K562 (cell line): ENCODE measurements at regions not wholly inside any gene's neighbourhood (a gene's known extent, or its start where the extent isn't known, plus 50 kb on each side); places are given as distances from the start of the nearest gene placed in this dataset.

Experiments used
- ATAC-seq: fragments of 200-7000 bp; cut with Tn5 transposase; 3 replicates; pipeline ENCODE4 v1.9.1; 2020; ENCODE audit warnings: moderate library complexity
- BruUV-seq: library from RNA; stranded (reverse); fragments of 400-500 nt; replicated peaks from 2 replicates; lab custom pipeline; 2021; lab: Mats Ljungman, UMichigan
- CTCF ChIA-PET: fragments of 300-600 bp; formaldehyde crosslinking; extraction: SDS; loops from one replicate; lab custom pipeline; 2021; ENCODE audit warnings: low intra/inter-chr PET ratio; lab: Yijun Ruan, JAX
- POLR2A ChIA-PET: fragments of 300-600, 350-650 bp; sonication (Branson Sonifier 250); formaldehyde crosslinking; extraction: SDS; loops from one replicate; lab custom pipeline; 2021; ENCODE audit warnings: antibody characterized with exemption, inconsistent platforms; lab: Yijun Ruan, JAX
- DNase-seq, 4 experiments: peaks; one replicate each; pipeline versions ENCODE4 v3.0.0 to v3.0.0-alpha.2; 2011 to 2018; ENCODE audit warnings: low spot score in 3 of 4, mixed read lengths in 3 of 4; ENCODE audit errors: extremely low read depth in 1 of 4
- FAIRE-seq: peaks from 2 replicates; lab custom pipeline; 2011; peaks lifted over from hg19 to GRCh38; lab: Jason Lieb, UNC
- H2AFZ ChIP-seq: 2 replicates; pipeline ENCODE4 v1.6.0; 2011; ENCODE audit warnings: low read depth, low read length, control low read depth, inconsistent platforms
- H3K27ac ChIP-seq: fragments of 200-600 bp; 3 replicates; pipeline ENCODE4 v1.8.0; 2011; ENCODE audit warnings: low read depth, mild to moderate bottlenecking, control low read depth, inconsistent platforms, low read length, moderate library complexity, mixed read lengths; ENCODE audit errors: extremely low read depth
- H3K27me3 ChIP-seq, 2 experiments: fragments of 300-600 bp in 1 of 2; 2 replicates in 1 of 2; 3 replicates in 1 of 2; pipeline versions ENCODE4 v1.6.0 to v1.8.0; 2011; ENCODE audit warnings: inconsistent platforms in 2 of 2, low read length in 2 of 2, mild to moderate bottlenecking in 1 of 2, mixed read lengths in 1 of 2, moderate library complexity in 1 of 2; ENCODE audit not compliant: control insufficient read depth in 2 of 2, insufficient read depth in 2 of 2
- H3K36me3 ChIP-seq: fragments of 300-600 bp; 3 replicates; pipeline ENCODE4 v1.8.0; 2011; ENCODE audit warnings: mild to moderate bottlenecking, low read length, inconsistent platforms; ENCODE audit not compliant: control insufficient read depth, insufficient read depth
- H3K4me1 ChIP-seq, 2 experiments: fragments of 200-600 bp in 1 of 2; replicated peaks in 1 of 2; 2 replicates in 1 of 2; 3 replicates in 1 of 2; pipeline versions ENCODE4 v1.5.1 to v1.8.0; 2011; ENCODE audit warnings: inconsistent platforms in 2 of 2, low read length in 2 of 2, mild to moderate bottlenecking in 1 of 2, mixed read lengths in 1 of 2, moderate library complexity in 1 of 2; ENCODE audit not compliant: control insufficient read depth in 2 of 2, insufficient read depth in 2 of 2
- H3K4me2 ChIP-seq: 2 replicates; pipeline ENCODE4 v1.6.1; 2011; ENCODE audit warnings: low read length, control low read depth, inconsistent platforms, mixed read lengths; ENCODE audit not compliant: insufficient read depth
- H3K4me3 ChIP-seq: fragments of 200-600 bp; sonication (generic), shearing (Covaris generic); 2 replicates; pipeline ENCODE4 v1.5.1; 2016; ENCODE audit warnings: control low read depth, inconsistent platforms
- H3K79me2 ChIP-seq: fragments of 200-600 bp; 3 replicates; pipeline ENCODE4 v1.8.0; 2011; ENCODE audit warnings: low read length, inconsistent platforms; ENCODE audit not compliant: control insufficient read depth, insufficient read depth
- H3K9ac ChIP-seq, 2 experiments: 2 replicates each; pipeline versions ENCODE4 v1.6.0 to v1.6.1; 2011; ENCODE audit warnings: low read depth in 2 of 2, low read length in 2 of 2, control low read depth in 1 of 2, inconsistent platforms in 1 of 2, mild to moderate bottlenecking in 1 of 2, mixed read lengths in 1 of 2; ENCODE audit not compliant: insufficient read depth in 1 of 2
- H3K9me1 ChIP-seq: one replicate; pipeline ENCODE4 v1.6.0; 2011; ENCODE audit warnings: inconsistent platforms, mild to moderate bottlenecking, low read length, moderate library complexity; ENCODE audit not compliant: control insufficient read depth, insufficient read depth
- H3K9me3 ChIP-seq: replicated peaks from 2 replicates; pipeline ENCODE4 v1.5.1; 2011; ENCODE audit warnings: low read depth, low read length, inconsistent platforms; ENCODE audit not compliant: control insufficient read depth, insufficient read depth
- H4K20me1 ChIP-seq: replicated peaks from 2 replicates; pipeline ENCODE4 v1.6.1; 2011; ENCODE audit warnings: low read length, inconsistent platforms, mixed read lengths; ENCODE audit not compliant: control insufficient read depth, insufficient read depth
- BRD4 ChIP-seq: fragments of 200-600 bp; sonication (generic); IDR thresholded peaks from 2 replicates; pipeline ENCODE4 v1.6.1; 2017; ENCODE audit warnings: inconsistent platforms
- CBFA2T3 ChIP-seq: fragments of 450-650 bp; IDR thresholded peaks from 2 replicates; pipeline ENCODE4 v1.6.1; 2017
- EP400 ChIP-seq: fragments of 450-650 bp; IDR thresholded peaks from 2 replicates; pipeline ENCODE4 v1.6.1; 2017; ENCODE audit warnings: antibody characterized with exemption, mild to moderate bottlenecking, moderate library complexity
- FOXJ3 ChIP-seq: sonication (generic); formaldehyde crosslinking; IDR thresholded peaks from 2 replicates; pipeline ENCODE4 v1.4.0; 2020; ENCODE audit warnings: mild to moderate bottlenecking, missing genetic modification reagents
- GTF2F1 ChIP-seq: IDR thresholded peaks from 2 replicates; pipeline ENCODE4 v1.6.1; 2011; ENCODE audit warnings: low read depth, low read length, improper control_type of control experiment
- MAZ ChIP-seq, 2 experiments: fragments of 450-650 bp in 1 of 2; sonication (generic) in 1 of 2; formaldehyde crosslinking; IDR thresholded peaks in 1 of 2; conservative IDR thresholded peaks in 1 of 2; 2 replicates each; pipeline versions ENCODE4 v1.4.0 to v1.5.0; 2020; ENCODE audit warnings: mild to moderate bottlenecking in 1 of 2, missing genetic modification reagents in 1 of 2
- MIER1 ChIP-seq: fragments of 450-650 bp; IDR thresholded peaks from 2 replicates; pipeline ENCODE4 v1.6.1; 2016; ENCODE audit warnings: antibody characterized with exemption, mild to moderate bottlenecking, low read depth
- NFE2 ChIP-seq: IDR thresholded peaks from 2 replicates; pipeline ENCODE4 v1.6.1; 2014; ENCODE audit warnings: antibody characterized with exemption, low read depth
- NFIC ChIP-seq: fragments of 450-650 bp; IDR thresholded peaks from 2 replicates; pipeline ENCODE4 v1.6.1; 2017; ENCODE audit warnings: mild to moderate bottlenecking, inconsistent platforms
- NR0B1 ChIP-seq: fragments of 450-650 bp; IDR thresholded peaks from one replicate; pipeline ENCODE4 v1.6.1; 2018; ENCODE audit warnings: mild to moderate bottlenecking, moderate library complexity; ENCODE audit not compliant: partially characterized antibody
- POLR3G ChIP-seq: IDR thresholded peaks from 2 replicates; pipeline ENCODE4 v1.6.1; 2011; ENCODE audit not compliant: insufficient read length, insufficient replicate concordance; ENCODE audit errors: extremely low read depth
- SMAD4 ChIP-seq: fragments of 250-450 bp; sonication (Bioruptor Pico); conservative IDR thresholded peaks from 2 replicates; pipeline ENCODE4 v1.8.0; 2021; ENCODE audit warnings: inconsistent platforms, mild to moderate bottlenecking, moderate library complexity
- UBTF ChIP-seq, 2 experiments: IDR thresholded peaks; 2 replicates each; pipeline ENCODE4 v1.6.1; 2012; ENCODE audit warnings: improper control_type of control experiment in 2 of 2, low read depth in 2 of 2, low read length in 2 of 2, borderline replicate concordance in 1 of 2
- ZNF77 ChIP-seq: fragments of 250-450 bp; sonication (Bioruptor Pico); IDR thresholded peaks from 2 replicates; pipeline ENCODE4 v1.5.0; 2020
- ZNF830 ChIP-seq: fragments of 250-450 bp; sonication (Bioruptor Pico); IDR thresholded peaks from 2 replicates; pipeline ENCODE4 v1.5.0; 2021; ENCODE audit warnings: mild to moderate bottlenecking
- WGBS: fragments of 100-300 bp; shearing (Covaris generic); methylation state at CpG from one replicate; pipeline ENCODE4 v1.1.6; 2016; ENCODE audit warnings: low coverage, mixed read lengths; ENCODE audit not compliant: insufficient coverage; ENCODE audit errors: missing lambda C conversion rate; 5-methylcytosine and 5-hydroxymethylcytosine counted together
- in situ Hi-C: fragments of 300-500 bp; cut with MboI; formaldehyde crosslinking; loops from 4 replicates; pipeline ENCODE4 v1.15.0; 2018; ENCODE audit warnings: inconsistent platforms, mixed read lengths
- intact Hi-C: fragments of 100-400 bp; cut with micrococcal nuclease; formaldehyde crosslinking; loops from 2 replicates; pipeline ENCODE4 v1.14.2; 2022

GRCh38 chr5:124867137-124867704, 120.8 kb upstream of the ZNF608 start (continued):
- TF ChIP-seq UBTF (IDR thresholded peaks at IDR 0.05; ENCODE audit: borderline replicate concordance in 1 of 2, low read depth in 2 of 2, low read length in 2 of 2) (no peak), EP400 (no peak), GTF2F1 (no peak), NFIC (no peak), FOXJ3 (CRISPR knock-in tag) (no peak), MAZ (CRISPR knock-in tag; conservative IDR thresholded peaks at IDR 0.05 in 1 of 2, IDR thresholded peaks at IDR 0.05 in 1 of 2) (no peak), NFE2 (no peak)

GRCh38 chr5:124868676-124869075, 122.2 kb upstream of the ZNF608 start:
- no peak overlapping the region for H3K4me3 ChIP-seq
- H3K4me2 ChIP-seq: no peak overlapping the region
- CTCF ChIA-PET: no interaction called here
- no peak for FAIRE-seq
- BruUV-seq: no TSS peak
- intact Hi-C loops (no loop called here), in situ Hi-C loops (no loop called here)
- no peak overlapping the region for H2AFZ ChIP-seq
- H3K9ac ChIP-seq: no peak overlapping the region
- no peaks in the 10 kb centered on the region for H3K27me3 ChIP-seq
- POLR2A ChIA-PET: no interaction called here
- ATAC-seq: no peak
- H3K36me3 ChIP-seq: no peaks in the 10 kb centered on the region
- 5% methylated on average over 2 of the region's 2 CpGs for WGBS
- no peak for DNase-seq
- H3K9me3 ChIP-seq: no peaks in the 10 kb centered on the region
- H3K9me1 ChIP-seq: no peaks in the 10 kb centered on the region
- H3K79me2 ChIP-seq: no peaks in the 10 kb centered on the region
- H3K4me1 ChIP-seq: no peaks in the 10 kb centered on the region
- no peak overlapping the region for H3K27ac ChIP-seq
- H4K20me1 ChIP-seq: no peaks in the 10 kb centered on the region
- no peak for TF ChIP-seq ZNF77 (CRISPR knock-in tag)
- no peak for TF ChIP-seq MIER1
- TF ChIP-seq POLR3G: no peak
- TF ChIP-seq ZNF830 (CRISPR knock-in tag): no peak
- no peak for TF ChIP-seq SMAD4 (CRISPR knock-in tag)
- no peak for TF ChIP-seq CBFA2T3
- no peak for TF ChIP-seq NR0B1
- no peak for TF ChIP-seq BRD4
